GM12878 (cell line): ENCODE measurements at regions not wholly inside any gene's neighbourhood (a gene's known extent, or its start where the extent isn't known, plus 50 kb on each side); places are given as distances from the start of the nearest gene placed in this dataset.

ENCODE experiments used
- ATAC-seq: fragments of 200-7000 bp; cut with Tn5 transposase; 3 replicates; pipeline ENCODE4 v1.9.1; 2020; ENCODE audit warnings: mild to moderate bottlenecking, moderate library complexity
- BruUV-seq: library from RNA; stranded (reverse); fragments of 400-500 nt; replicated peaks from 2 replicates; lab custom pipeline; 2021; lab: Mats Ljungman, UMichigan
- CTCF ChIA-PET: fragments of 300-600 bp; sonication (Branson Sonifier 250); formaldehyde crosslinking; extraction: SDS; loops from one replicate; lab custom pipeline; 2021; ENCODE audit warnings: inconsistent platforms; lab: Yijun Ruan, JAX
- POLR2A ChIA-PET: fragments of 350-600 bp; formaldehyde crosslinking; extraction: SDS; loops from one replicate; lab custom pipeline; 2021; ENCODE audit warnings: inconsistent platforms; lab: Charles Lee
- RAD21 ChIA-PET: fragments of 300-600 bp; sonication (Branson Sonifier 250); formaldehyde crosslinking; loops from one replicate; lab custom pipeline; 2023; ENCODE audit warnings: antibody characterized with exemption; ENCODE audit not compliant: unreplicated experiment; lab: Charles Lee
- SMC1A ChIA-PET: fragments of 300-600 bp; sonication (Branson Sonifier 250); formaldehyde crosslinking; loops from one replicate; lab custom pipeline; 2023; ENCODE audit not compliant: unreplicated experiment, uncharacterized antibody; lab: Charles Lee
- DNase-seq: peaks from one replicate; pipeline ENCODE4 v3.0.0-alpha.2; 2011; ENCODE audit warnings: low read depth, low spot score
- FAIRE-seq: peaks from 3 replicates; lab custom pipeline; 2011; peaks lifted over from hg19 to GRCh38; lab: Jason Lieb, UNC
- H2AFZ ChIP-seq: 2 replicates; pipeline ENCODE4 v1.6.0; 2011; ENCODE audit warnings: low read depth, low read length, control low read depth; ENCODE audit not compliant: control insufficient read depth
- H3K27ac ChIP-seq: 2 replicates; pipeline ENCODE4 v1.5.1; 2011; ENCODE audit warnings: control low read depth; ENCODE audit not compliant: control insufficient read depth, insufficient read depth
- H3K27me3 ChIP-seq, 2 experiments: replicated peaks in 1 of 2; 2 replicates each; pipeline versions ENCODE4 v1.6.0 to v1.6.1; 2011; ENCODE audit warnings: low read length in 1 of 2; ENCODE audit not compliant: control insufficient read depth in 2 of 2, insufficient read depth in 2 of 2
- H3K36me3 ChIP-seq, 2 experiments: 2 replicates each; pipeline ENCODE4 v1.5.1; 2011; ENCODE audit warnings: low read length in 1 of 2; ENCODE audit not compliant: control insufficient read depth in 2 of 2, insufficient read depth in 2 of 2
- H3K4me1 ChIP-seq: 2 replicates; pipeline ENCODE4 v1.6.1; 2011; ENCODE audit warnings: mild to moderate bottlenecking, low read length, moderate library complexity, mixed read lengths; ENCODE audit not compliant: control insufficient read depth, insufficient read depth
- H3K4me2 ChIP-seq: 2 replicates; pipeline ENCODE4 v1.6.0; 2011; ENCODE audit warnings: control low read depth; ENCODE audit not compliant: control insufficient read depth, insufficient read depth
- H3K4me3 ChIP-seq: fragments of 200-600 bp; sonication (generic); 2 replicates; pipeline ENCODE4 v1.5.1; 2016
- H3K79me2 ChIP-seq: 2 replicates; pipeline ENCODE4 v1.6.0; 2011; ENCODE audit warnings: low read length; ENCODE audit not compliant: control insufficient read depth, insufficient read depth
- H3K9ac ChIP-seq: 2 replicates; pipeline ENCODE4 v1.8.0; 2011; ENCODE audit warnings: low read length, control low read depth, mixed read lengths; ENCODE audit not compliant: control insufficient read depth, insufficient read depth
- H3K9me3 ChIP-seq: replicated peaks from 3 replicates; pipeline ENCODE4 v1.5.1; 2011; ENCODE audit warnings: mild to moderate bottlenecking, low read length; ENCODE audit not compliant: control insufficient read depth, insufficient read depth
- H4K20me1 ChIP-seq: 2 replicates; pipeline ENCODE4 v1.6.0; 2011; ENCODE audit not compliant: control insufficient read depth, insufficient read depth
- CBX5 ChIP-seq: sonication (generic); IDR thresholded peaks from 2 replicates; pipeline ENCODE4 v1.6.1; 2016; ENCODE audit warnings: low read depth, moderate library complexity, mild to moderate bottlenecking, inconsistent platforms
- CREB1 ChIP-seq: IDR thresholded peaks from 2 replicates; pipeline ENCODE4 v1.6.1; 2012; ENCODE audit warnings: low read depth, mild to moderate bottlenecking, inconsistent platforms
- GABPA ChIP-seq: IDR thresholded peaks from 2 replicates; pipeline ENCODE4 v1.6.1; 2014; ENCODE audit warnings: antibody characterized with exemption, low read depth, mild to moderate bottlenecking, inconsistent platforms
- JUNB ChIP-seq: IDR thresholded peaks from 2 replicates; pipeline ENCODE4 v1.6.1; 2016; ENCODE audit warnings: antibody characterized with exemption, mild to moderate bottlenecking
- NFIC ChIP-seq: IDR thresholded peaks from 2 replicates; pipeline ENCODE4 v1.6.1; 2012; ENCODE audit warnings: low read depth, mild to moderate bottlenecking, inconsistent platforms, low read length, moderate library complexity
- NFYB ChIP-seq: IDR thresholded peaks from 2 replicates; pipeline ENCODE4 v1.6.1; 2011; ENCODE audit warnings: low read depth, mild to moderate bottlenecking, low read length, improper control_type of control experiment, moderate library complexity; ENCODE audit not compliant: insufficient read depth
- SP1 ChIP-seq: IDR thresholded peaks from one replicate; pipeline ENCODE4 v1.6.1; 2011; ENCODE audit warnings: low read depth, low read length
- ZBED1 ChIP-seq: IDR thresholded peaks from 2 replicates; pipeline ENCODE4 v1.6.1; 2016; ENCODE audit warnings: borderline replicate concordance
- ZNF24 ChIP-seq: fragments of 450-650 bp; IDR thresholded peaks from 2 replicates; pipeline ENCODE4 v1.6.1; 2017; ENCODE audit warnings: antibody characterized with exemption, mild to moderate bottlenecking
- WGBS: methylation state at CpG from one replicate; pipeline ENCODE4 v1.1.6; 2016; ENCODE audit warnings: low lambda C conversion rate; ENCODE audit not compliant: insufficient replicate concordance, insufficient coverage; ENCODE audit errors: missing lambda C conversion rate; 5-methylcytosine and 5-hydroxymethylcytosine counted together
- in situ Hi-C: fragments of 300-500 bp; cut with MboI; formaldehyde crosslinking; loops from 9 replicates; pipeline ENCODE4 v1.14.3; 2018; ENCODE audit warnings: mixed read lengths
- intact Hi-C: fragments of 100-400 bp; cut with micrococcal nuclease; formaldehyde crosslinking; loops from one replicate; pipeline ENCODE4 v1.14.2; 2022; ENCODE audit not compliant: unreplicated experiment
- TF ChIP-seq, protein P1 (sequence below): fragments of 450-650 bp; IDR thresholded peaks from 2 replicates; pipeline ENCODE4 v1.6.1; 2016; ENCODE audit warnings: mild to moderate bottlenecking, moderate library complexity, borderline replicate concordance
- TF ChIP-seq, protein P2 (sequence below): fragments of 450-650 bp; IDR thresholded peaks from 2 replicates; pipeline ENCODE4 v1.6.1; 2016; ENCODE audit warnings: mild to moderate bottlenecking
- TF ChIP-seq, protein P3 (sequence below): IDR thresholded peaks from 2 replicates; pipeline ENCODE4 v1.6.1; 2011; ENCODE audit warnings: borderline replicate concordance, low read depth, mild to moderate bottlenecking, moderate library complexity, low read length; ENCODE audit not compliant: insufficient read depth, poor library complexity, severe bottlenecking
- TF ChIP-seq, protein P4 (sequence below): IDR thresholded peaks from 2 replicates; pipeline ENCODE4 v1.6.1; 2012; ENCODE audit warnings: low read length, inconsistent platforms

DNA sequence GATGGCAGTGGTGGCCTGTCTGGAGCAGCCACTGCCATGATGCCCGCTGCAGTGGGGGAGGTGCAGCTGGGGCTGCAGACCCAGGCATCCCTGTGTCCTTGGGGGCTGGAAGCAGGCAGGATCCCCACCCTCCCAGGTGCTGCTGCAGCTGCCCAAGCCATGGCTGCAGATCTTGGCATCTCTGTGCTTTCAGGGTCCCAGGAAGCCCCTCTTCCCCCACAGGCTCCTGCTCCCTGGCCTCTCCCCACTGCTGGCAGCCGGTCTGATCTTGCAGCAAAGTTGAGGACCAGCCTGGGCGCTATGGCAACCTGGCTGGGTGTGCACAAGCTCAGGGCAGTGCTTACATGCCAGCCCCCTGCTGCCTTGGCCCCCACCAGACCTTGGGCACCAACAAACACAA is 78.5 kb downstream of the SAMD9 start (continued):
- TF ChIP-seq, protein P1, sequence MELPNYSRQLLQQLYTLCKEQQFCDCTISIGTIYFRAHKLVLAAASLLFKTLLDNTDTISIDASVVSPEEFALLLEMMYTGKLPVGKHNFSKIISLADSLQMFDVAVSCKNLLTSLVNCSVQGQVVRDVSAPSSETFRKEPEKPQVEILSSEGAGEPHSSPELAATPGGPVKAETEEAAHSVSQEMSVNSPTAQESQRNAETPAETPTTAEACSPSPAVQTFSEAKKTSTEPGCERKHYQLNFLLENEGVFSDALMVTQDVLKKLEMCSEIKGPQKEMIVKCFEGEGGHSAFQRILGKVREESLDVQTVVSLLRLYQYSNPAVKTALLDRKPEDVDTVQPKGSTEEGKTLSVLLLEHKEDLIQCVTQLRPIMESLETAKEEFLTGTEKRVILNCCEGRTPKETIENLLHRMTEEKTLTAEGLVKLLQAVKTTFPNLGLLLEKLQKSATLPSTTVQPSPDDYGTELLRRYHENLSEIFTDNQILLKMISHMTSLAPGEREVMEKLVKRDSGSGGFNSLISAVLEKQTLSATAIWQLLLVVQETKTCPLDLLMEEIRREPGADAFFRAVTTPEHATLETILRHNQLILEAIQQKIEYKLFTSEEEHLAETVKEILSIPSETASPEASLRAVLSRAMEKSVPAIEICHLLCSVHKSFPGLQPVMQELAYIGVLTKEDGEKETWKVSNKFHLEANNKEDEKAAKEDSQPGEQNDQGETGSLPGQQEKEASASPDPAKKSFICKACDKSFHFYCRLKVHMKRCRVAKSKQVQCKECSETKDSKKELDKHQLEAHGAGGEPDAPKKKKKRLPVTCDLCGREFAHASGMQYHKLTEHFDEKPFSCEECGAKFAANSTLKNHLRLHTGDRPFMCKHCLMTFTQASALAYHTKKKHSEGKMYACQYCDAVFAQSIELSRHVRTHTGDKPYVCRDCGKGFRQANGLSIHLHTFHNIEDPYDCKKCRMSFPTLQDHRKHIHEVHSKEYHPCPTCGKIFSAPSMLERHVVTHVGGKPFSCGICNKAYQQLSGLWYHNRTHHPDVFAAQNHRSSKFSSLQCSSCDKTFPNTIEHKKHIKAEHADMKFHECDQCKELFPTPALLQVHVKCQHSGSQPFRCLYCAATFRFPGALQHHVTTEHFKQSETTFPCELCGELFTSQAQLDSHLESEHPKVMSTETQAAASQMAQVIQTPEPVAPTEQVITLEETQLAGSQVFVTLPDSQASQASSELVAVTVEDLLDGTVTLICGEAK = no peak
- TF ChIP-seq, all 136 proteins: peak for 0

DNA sequence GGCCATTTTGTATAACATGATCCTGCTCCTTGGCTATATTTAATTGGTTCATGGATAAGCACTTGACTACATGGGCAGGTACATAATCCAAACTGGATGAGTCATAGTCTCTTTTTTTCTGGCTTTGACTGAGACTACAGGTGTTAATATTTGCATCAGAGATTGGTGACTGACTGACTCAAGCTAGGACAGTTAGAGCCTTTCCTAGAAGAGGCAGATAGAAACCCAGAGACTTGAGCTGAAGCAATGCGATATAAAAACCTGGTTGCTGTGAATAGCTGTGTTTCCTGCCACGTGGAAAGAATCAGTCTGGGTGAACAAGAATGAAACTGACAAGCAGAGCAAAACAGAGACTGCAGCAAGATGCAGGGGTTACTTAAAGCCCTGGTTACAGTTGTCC is 81.0 kb downstream of the SAMD9 start:
- no TSS peak for BruUV-seq
- ChIA-PET POLR2A (no interaction called here), RAD21 (interaction anchor here (0.7 to 1.3 kb wide), 4 partner anchors 11 to 200 kb away, joined by 3 to 5 read pairs (median 4); partner anchors contain the start of gene CDK6), CTCF (interaction anchor here (0.6 to 1.1 kb wide), 2 partner anchors 11 to 16 kb away, joined by 3 read pairs; no protein-coding TSS in a partner anchor), SMC1A (interaction anchor here (0.9 to 2.8 kb wide), 10 partner anchors 11 to 426 kb away, joined by 3 to 11 read pairs (median 3); partner anchors contain the start of genes SAMD9 and SAMD9L)
- FAIRE-seq = peak; percentile 96
- H3K4me2 ChIP-seq = peak overlapping the region; percentile 57
- DNase-seq = peak; percentile 61
- H3K36me3 ChIP-seq = no peaks in the 10 kb centered on the region
- 0% methylated on average over 2 of the region's 2 CpGs for WGBS
- H3K9ac ChIP-seq = no peak overlapping the region
- 0 out of 2 replicates have a peak overlapping the region, but pooled peaks have one; percentile 3 for H3K27ac ChIP-seq
- no peaks in the 10 kb centered on the region; the same call in 1 of the 3 replicates for H3K9me3 ChIP-seq
- in situ Hi-C loops = no loop called here
- no peaks in the 10 kb centered on the region for H3K27me3 ChIP-seq
- H3K79me2 ChIP-seq = no peaks in the 10 kb centered on the region
- peaks cover 14% of the 10 kb centered on the region for H3K4me1 ChIP-seq
- no peaks in the 10 kb centered on the region for H4K20me1 ChIP-seq
- H2AFZ ChIP-seq = peak overlapping the region; percentile 67
- peak; percentile 95 for ATAC-seq
- intact Hi-C loops = no loop called here
- H3K4me3 ChIP-seq = no peak overlapping the region
- TF ChIP-seq SP1 (no peak), CREB1 (peak; percentile 36; the same call in 1 of the 2 replicates), ZBED1 (0 out of 2 replicates have a peak, but pooled peaks have one; percentile 51), JUNB (peak; percentile 51), NFIC (peak; percentile 33; the same call in 1 of the 2 replicates), CBX5 (0 out of 2 replicates have a peak, but pooled peaks have one; percentile 56), ZNF24 (no peak), GABPA (0 out of 2 replicates have a peak, but pooled peaks have one; percentile 18), NFYB (0 out of 2 replicates have a peak, but pooled peaks have one; percentile 22)
- TF ChIP-seq, protein P2, sequence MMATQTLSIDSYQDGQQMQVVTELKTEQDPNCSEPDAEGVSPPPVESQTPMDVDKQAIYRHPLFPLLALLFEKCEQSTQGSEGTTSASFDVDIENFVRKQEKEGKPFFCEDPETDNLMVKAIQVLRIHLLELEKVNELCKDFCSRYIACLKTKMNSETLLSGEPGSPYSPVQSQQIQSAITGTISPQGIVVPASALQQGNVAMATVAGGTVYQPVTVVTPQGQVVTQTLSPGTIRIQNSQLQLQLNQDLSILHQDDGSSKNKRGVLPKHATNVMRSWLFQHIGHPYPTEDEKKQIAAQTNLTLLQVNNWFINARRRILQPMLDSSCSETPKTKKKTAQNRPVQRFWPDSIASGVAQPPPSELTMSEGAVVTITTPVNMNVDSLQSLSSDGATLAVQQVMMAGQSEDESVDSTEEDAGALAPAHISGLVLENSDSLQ = peak; percentile 51; the same call in 1 of the 2 replicates
- TF ChIP-seq, protein P3, sequence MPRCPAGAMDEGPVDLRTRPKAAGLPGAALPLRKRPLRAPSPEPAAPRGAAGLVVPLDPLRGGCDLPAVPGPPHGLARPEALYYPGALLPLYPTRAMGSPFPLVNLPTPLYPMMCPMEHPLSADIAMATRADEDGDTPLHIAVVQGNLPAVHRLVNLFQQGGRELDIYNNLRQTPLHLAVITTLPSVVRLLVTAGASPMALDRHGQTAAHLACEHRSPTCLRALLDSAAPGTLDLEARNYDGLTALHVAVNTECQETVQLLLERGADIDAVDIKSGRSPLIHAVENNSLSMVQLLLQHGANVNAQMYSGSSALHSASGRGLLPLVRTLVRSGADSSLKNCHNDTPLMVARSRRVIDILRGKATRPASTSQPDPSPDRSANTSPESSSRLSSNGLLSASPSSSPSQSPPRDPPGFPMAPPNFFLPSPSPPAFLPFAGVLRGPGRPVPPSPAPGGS = no peak
- TF ChIP-seq, protein P4, sequence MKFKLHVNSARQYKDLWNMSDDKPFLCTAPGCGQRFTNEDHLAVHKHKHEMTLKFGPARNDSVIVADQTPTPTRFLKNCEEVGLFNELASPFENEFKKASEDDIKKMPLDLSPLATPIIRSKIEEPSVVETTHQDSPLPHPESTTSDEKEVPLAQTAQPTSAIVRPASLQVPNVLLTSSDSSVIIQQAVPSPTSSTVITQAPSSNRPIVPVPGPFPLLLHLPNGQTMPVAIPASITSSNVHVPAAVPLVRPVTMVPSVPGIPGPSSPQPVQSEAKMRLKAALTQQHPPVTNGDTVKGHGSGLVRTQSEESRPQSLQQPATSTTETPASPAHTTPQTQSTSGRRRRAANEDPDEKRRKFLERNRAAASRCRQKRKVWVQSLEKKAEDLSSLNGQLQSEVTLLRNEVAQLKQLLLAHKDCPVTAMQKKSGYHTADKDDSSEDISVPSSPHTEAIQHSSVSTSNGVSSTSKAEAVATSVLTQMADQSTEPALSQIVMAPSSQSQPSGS = peak; percentile 54; the same call in 1 of the 2 replicates
